Putamen (tissue), 1 donor: ENCODE measurements at regions not wholly inside any gene's neighbourhood (a gene's known extent, or its start where the extent isn't known, plus 50 kb on each side); places are given as distances from the start of the nearest gene placed in this dataset.

Experiments
- DNase-seq: peaks from one replicate; pipeline ENCODE4 v3.0.0-alpha.2; 2016; ENCODE audit warnings: low spot score

GRCh38 chr4:23245203-23245832 is 552.6 kb downstream of the GBA3 start:
- peak; percentile 43 for DNase-seq

- no peak for DNase-seq
Observed at GRCh38 chr4:23242962-23243361, 550.2 kb downstream of the GBA3 start.

GRCh38 chr4:23241408-23241807 is 548.7 kb downstream of the GBA3 start:
- DNase-seq, result no peak

- no peak for DNase-seq
Observed at GRCh38 chr4:23238848-23239247, 546.1 kb downstream of the GBA3 start.

GRCh38 chr4:23237771-23238170 is 545.0 kb downstream of the GBA3 start:
- peak; percentile 38 for DNase-seq

GRCh38 chr4:23235628-23236390 is 543.1 kb downstream of the GBA3 start:
- DNase-seq, result no peak

- no peak for DNase-seq
Observed at GRCh38 chr4:23234716-23235115, 542.0 kb downstream of the GBA3 start.

GRCh38 chr4:23234018-23234417 is 541.3 kb downstream of the GBA3 start:
- no peak for DNase-seq

GRCh38 chr4:23233596-23233995 is 540.9 kb downstream of the GBA3 start:
- DNase-seq, result no peak

GRCh38 chr4:23232987-23233386 is 540.2 kb downstream of the GBA3 start:
- no peak for DNase-seq

- no peak for DNase-seq
Observed at GRCh38 chr4:23225564-23225963, 532.8 kb downstream of the GBA3 start.

GRCh38 chr4:23224684-23225420 is 532.1 kb downstream of the GBA3 start:
- no peak for DNase-seq

- no peak for DNase-seq
Observed at GRCh38 chr4:23220911-23221310, 528.2 kb downstream of the GBA3 start.

- no peak for DNase-seq
Observed at GRCh38 chr4:23219779-23220408, 527.2 kb downstream of the GBA3 start.

- DNase-seq, result no peak
Observed at GRCh38 chr4:23213198-23213597, 520.5 kb downstream of the GBA3 start.

- no peak for DNase-seq
Observed at GRCh38 chr4:23212558-23212957, 519.8 kb downstream of the GBA3 start.

- no peak for DNase-seq
Observed at GRCh38 chr4:23207059-23207458, 514.3 kb downstream of the GBA3 start.

GRCh38 chr4:23202712-23203247 is 510.0 kb downstream of the GBA3 start:
- DNase-seq, result no peak

GRCh38 chr4:23194751-23195150 is 502.0 kb downstream of the GBA3 start:
- DNase-seq, result no peak

GRCh38 chr4:23174179-23174578 is 481.4 kb downstream of the GBA3 start:
- DNase-seq, result no peak

GRCh38 chr4:23171976-23172375 is 479.2 kb downstream of the GBA3 start:
- no peak for DNase-seq

- DNase-seq, result no peak
Observed at GRCh38 chr4:23169608-23170311, 477.0 kb downstream of the GBA3 start.
